Peyer's patch (tissue), 4 donors: ENCODE measurements at regions not wholly inside any gene's neighbourhood (a gene's known extent, or its start where the extent isn't known, plus 50 kb on each side); places are given as distances from the start of the nearest gene placed in this dataset.

Experiments
- POLR2A ChIP-seq, 2 donors: fragments of 450-650 bp; IDR thresholded peaks; one replicate each; pipeline ENCODE4 v1.5.1; 2017; ENCODE audit warnings: antibody characterized with exemption in 2 of 2, mild to moderate bottlenecking in 2 of 2, moderate library complexity in 2 of 2
- TF ChIP-seq, protein P1 (sequence below), 6 experiments: fragments of 450-650 bp in 4 of 6; fragments of 200-600 bp in 2 of 6; sonication (generic) in 1 of 6; IDR thresholded peaks; one replicate each; pipeline ENCODE4 v1.5.1; 2017 to 2019; ENCODE audit warnings: antibody characterized with exemption in 6 of 6, mild to moderate bottlenecking in 3 of 6, moderate library complexity in 1 of 6

DNA sequence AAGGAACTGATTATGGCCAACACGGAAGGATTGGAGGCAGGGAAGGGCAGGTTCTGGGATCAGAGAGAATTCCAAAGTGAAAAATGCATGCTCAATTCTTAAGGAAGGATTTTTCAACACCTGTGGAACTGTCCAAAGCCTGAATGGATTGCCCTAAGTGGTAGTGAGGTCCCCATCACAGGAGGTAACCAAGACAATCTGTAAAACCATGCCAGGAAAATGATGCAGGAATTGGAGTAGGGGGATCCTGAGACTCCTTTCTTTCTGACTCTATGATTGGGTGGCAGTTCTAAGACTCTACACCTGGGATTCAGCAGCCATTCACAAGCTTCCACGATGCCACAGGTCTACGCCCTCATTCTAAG lies 56.5 kb upstream of the ZNRF4 start:
- TF ChIP-seq, protein P1, sequence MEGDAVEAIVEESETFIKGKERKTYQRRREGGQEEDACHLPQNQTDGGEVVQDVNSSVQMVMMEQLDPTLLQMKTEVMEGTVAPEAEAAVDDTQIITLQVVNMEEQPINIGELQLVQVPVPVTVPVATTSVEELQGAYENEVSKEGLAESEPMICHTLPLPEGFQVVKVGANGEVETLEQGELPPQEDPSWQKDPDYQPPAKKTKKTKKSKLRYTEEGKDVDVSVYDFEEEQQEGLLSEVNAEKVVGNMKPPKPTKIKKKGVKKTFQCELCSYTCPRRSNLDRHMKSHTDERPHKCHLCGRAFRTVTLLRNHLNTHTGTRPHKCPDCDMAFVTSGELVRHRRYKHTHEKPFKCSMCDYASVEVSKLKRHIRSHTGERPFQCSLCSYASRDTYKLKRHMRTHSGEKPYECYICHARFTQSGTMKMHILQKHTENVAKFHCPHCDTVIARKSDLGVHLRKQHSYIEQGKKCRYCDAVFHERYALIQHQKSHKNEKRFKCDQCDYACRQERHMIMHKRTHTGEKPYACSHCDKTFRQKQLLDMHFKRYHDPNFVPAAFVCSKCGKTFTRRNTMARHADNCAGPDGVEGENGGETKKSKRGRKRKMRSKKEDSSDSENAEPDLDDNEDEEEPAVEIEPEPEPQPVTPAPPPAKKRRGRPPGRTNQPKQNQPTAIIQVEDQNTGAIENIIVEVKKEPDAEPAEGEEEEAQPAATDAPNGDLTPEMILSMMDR (IDR thresholded peaks at IDR 0.05), result no peak
- TF ChIP-seq POLR2A (IDR thresholded peaks at IDR 0.05), result no peak
